ENCODE measurements at regions not wholly inside any gene's neighbourhood (a gene's known extent, or its start where the extent isn't known, plus 50 kb on each side); places are given as distances from the start of the nearest gene placed in this dataset.

GRCh38 chr4:53688186-53688790, 97.0 kb upstream of the LNX1 start:
- TF ChIP-seq CTCF (IDR thresholded peaks at IDR 0.05) (no peak), POLR2A (IDR thresholded peaks at IDR 0.05) (no peak), EP300 (IDR thresholded peaks at IDR 0.05) (peak in 1 of 4 donors; percentile 18), POLR2AphosphoS5 (IDR thresholded peaks at IDR 0.05) (peak in 1 of 4 donors; percentile 35)
